Neural progenitor cell (in vitro differentiated cells): ENCODE measurements at regions not wholly inside any gene's neighbourhood (a gene's known extent, or its start where the extent isn't known, plus 50 kb on each side); places are given as distances from the start of the nearest gene placed in this dataset.
"Not testable (repeated sequence)": the region's sequence is repeated elsewhere in the genome, so short reads cannot be mapped to it uniquely, and the experiment has no call there.

Experiments used
- EZH2 ChIP-seq: fragments of 200-600 bp; sonication (generic); IDR thresholded peaks from 2 replicates; pipeline ENCODE4 v1.6.1; 2017; ENCODE audit warnings: antibody characterized with exemption, mild to moderate bottlenecking, moderate library complexity
- EZH2phosphoT487 ChIP-seq: fragments of 200-600 bp; sonication (generic); IDR thresholded peaks from 2 replicates; pipeline ENCODE4 v1.6.1; 2017; ENCODE audit warnings: antibody characterized with exemption

- TF ChIP-seq EZH2phosphoT487, EZH2: not testable (repeated sequence)
Measured at GRCh38 chr15:20470810-20471209, 70.8 kb downstream of the GOLGA6L6 start.
